ENCODE measurements at regions not wholly inside any gene's neighbourhood (a gene's known extent, or its start where the extent isn't known, plus 50 kb on each side); places are given as distances from the start of the nearest gene placed in this dataset.

DNA sequence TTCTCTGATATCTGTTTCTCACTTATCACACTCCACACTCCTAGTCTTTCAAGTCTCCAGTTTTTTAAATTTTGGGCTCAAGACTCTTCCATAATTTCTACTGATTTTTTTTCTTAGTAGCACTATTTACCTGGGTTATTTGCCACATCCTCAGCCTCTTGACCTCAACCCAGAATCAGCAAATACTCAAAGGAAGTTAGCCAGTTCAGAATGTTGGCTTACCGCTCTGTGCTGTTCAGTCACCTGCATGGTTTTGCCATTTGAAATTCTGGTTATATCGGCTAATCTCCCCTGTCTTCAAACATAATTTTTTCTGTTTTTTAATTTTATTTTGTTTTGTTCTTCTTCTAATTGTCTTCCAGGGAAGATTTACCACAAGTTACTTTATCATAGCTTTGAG, 412.6 kb downstream of the PTH2R start:
- Mint-ChIP-seq H3K4me1 (peaks cover 11% of the 10 kb centered on the region), H3K36me3 (ENCODE audit: low read depth) (no peaks in the 10 kb centered on the region), H3K27me3 (ENCODE audit: low read depth) (no peaks in the 10 kb centered on the region), H3K9me3 (no peaks in the 10 kb centered on the region), H3K27ac (ENCODE audit: unreplicated experiment) (no peak overlapping the region), H3K4me3 (no peak overlapping the region)
- TF ChIP-seq CTCF (conservative IDR thresholded peaks at IDR 0.05): no peak
- DNase-seq (ENCODE audit: low read depth, low spot score): no peak

- Mint-ChIP-seq H3K27ac (ENCODE audit: unreplicated experiment) (no peak overlapping the region), H3K9me3 (no peaks in the 10 kb centered on the region), H3K36me3 (ENCODE audit: low read depth) (no peaks in the 10 kb centered on the region), H3K4me1 (peaks cover 11% of the 10 kb centered on the region), H3K4me3 (no peak overlapping the region), H3K27me3 (ENCODE audit: low read depth) (no peaks in the 10 kb centered on the region)
- TF ChIP-seq CTCF (conservative IDR thresholded peaks at IDR 0.05): no peak
- no peak for DNase-seq (ENCODE audit: low read depth, low spot score)
Measured at GRCh38 chr2:208820014-208820688, 413.6 kb downstream of the PTH2R start.

DNA sequence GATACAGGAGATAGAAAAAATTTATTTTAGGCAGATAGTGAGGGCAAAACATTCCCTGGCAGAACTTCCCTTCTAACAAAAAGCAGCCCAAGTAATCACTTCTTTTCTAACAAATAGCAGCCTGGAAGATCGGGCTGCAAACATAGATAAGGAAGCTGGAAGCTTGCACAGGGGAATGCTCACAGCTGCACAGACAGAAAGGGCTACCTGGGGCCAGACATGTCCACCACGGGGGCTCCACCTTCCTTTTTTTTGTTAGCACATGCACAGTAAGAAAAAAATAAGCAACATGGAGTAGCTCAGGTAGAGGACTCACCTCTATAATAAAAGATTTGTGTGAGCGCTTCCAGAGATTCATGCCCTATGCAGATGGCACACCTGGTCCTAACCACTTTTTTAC, 420.5 kb downstream of the PTH2R start:
- H3K4me1 Mint-ChIP-seq: no peaks in the 10 kb centered on the region
- TF ChIP-seq CTCF (conservative IDR thresholded peaks at IDR 0.05): no peak
- H3K4me3 Mint-ChIP-seq: no peak overlapping the region
- H3K9me3 Mint-ChIP-seq: no peaks in the 10 kb centered on the region
- DNase-seq (ENCODE audit: low read depth, low spot score): no peak
- no peaks in the 10 kb centered on the region for H3K27me3 Mint-ChIP-seq (ENCODE audit: low read depth)
- no peak overlapping the region for H3K27ac Mint-ChIP-seq (ENCODE audit: unreplicated experiment)
- peaks cover 6% of the 10 kb centered on the region for H3K36me3 Mint-ChIP-seq (ENCODE audit: low read depth)

GRCh38 chr2:208827549-208828221, 421.1 kb downstream of the PTH2R start:
- H3K9me3 Mint-ChIP-seq: no peaks in the 10 kb centered on the region
- no peaks in the 10 kb centered on the region for H3K4me1 Mint-ChIP-seq
- TF ChIP-seq CTCF (conservative IDR thresholded peaks at IDR 0.05): no peak
- H3K4me3 Mint-ChIP-seq: no peak overlapping the region
- H3K36me3 Mint-ChIP-seq (ENCODE audit: low read depth): peaks cover 6% of the 10 kb centered on the region
- no peak for DNase-seq (ENCODE audit: low read depth, low spot score)
- H3K27ac Mint-ChIP-seq (ENCODE audit: unreplicated experiment): no peak overlapping the region
- no peaks in the 10 kb centered on the region for H3K27me3 Mint-ChIP-seq (ENCODE audit: low read depth)

DNA sequence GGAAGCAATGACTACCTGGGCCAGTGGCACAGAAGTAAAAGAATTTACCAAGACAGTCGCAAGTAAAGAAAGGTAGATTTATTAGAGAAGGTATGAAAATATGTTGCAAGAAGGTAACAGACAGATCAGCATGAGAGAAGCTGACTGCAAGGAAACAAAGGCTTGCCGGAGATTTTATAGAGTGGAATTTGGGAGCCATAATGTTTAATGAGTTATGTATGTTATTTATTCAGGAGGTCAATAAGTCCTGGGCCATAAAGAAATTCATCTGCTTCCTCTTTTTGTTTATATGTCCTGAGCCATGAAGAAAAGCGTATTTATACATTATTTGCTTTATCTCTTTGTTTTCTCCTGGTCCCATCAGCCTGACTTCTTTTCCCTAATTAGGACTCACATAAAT, 423.6 kb downstream of the PTH2R start:
- DNase-seq (ENCODE audit: low read depth, low spot score): no peak
- peaks cover 6% of the 10 kb centered on the region for H3K36me3 Mint-ChIP-seq (ENCODE audit: low read depth)
- no peaks in the 10 kb centered on the region for H3K4me1 Mint-ChIP-seq
- no peak for TF ChIP-seq CTCF (conservative IDR thresholded peaks at IDR 0.05)
- no peak overlapping the region for H3K27ac Mint-ChIP-seq (ENCODE audit: unreplicated experiment)
- H3K9me3 Mint-ChIP-seq: peaks cover 5% of the 10 kb centered on the region
- H3K4me3 Mint-ChIP-seq: no peak overlapping the region
- no peaks in the 10 kb centered on the region for H3K27me3 Mint-ChIP-seq (ENCODE audit: low read depth)

Data from neural crest cell (in vitro differentiated cells).